DMS153 (cell line): ENCODE measurements at regions not wholly inside any gene's neighbourhood (a gene's known extent, or its start where the extent isn't known, plus 50 kb on each side); places are given as distances from the start of the nearest gene placed in this dataset.

Source experiments
- DNase-seq: peaks from one replicate; lab custom pipeline; 2025; lab: John Stamatoyannopoulos, UW

DNA sequence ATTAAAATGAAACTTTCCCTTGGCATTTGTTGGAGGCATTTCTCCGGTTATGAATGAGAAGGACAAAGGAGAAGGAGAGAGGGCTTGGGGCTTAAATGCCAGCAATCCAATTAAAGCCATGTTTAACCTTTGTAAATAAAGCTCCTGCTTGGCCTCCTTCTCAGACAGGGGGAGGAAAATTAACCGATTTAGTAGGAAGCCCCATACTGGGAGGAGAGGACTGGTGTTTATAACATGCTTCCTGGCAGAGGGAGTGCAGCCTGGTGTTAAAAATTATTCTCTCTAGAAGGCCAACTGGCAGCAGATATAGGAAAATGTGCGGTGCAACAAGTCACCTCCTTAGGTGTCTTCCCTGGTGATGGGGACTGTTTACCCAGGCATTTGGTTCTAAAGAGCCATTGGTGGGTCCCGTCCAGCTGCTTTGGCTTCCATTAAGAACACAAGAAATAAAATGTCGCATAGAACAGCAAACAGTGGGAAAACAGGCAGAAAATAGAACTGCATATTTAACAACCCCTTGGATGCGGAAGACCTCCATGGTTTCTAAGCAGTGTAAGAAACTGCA lies 846.5 kb downstream of the TYW1 start:
- DNase-seq, result no peak

- DNase-seq, result no peak
These were observed 847.0 kb downstream of the TYW1 start for GRCh38 chr7:67843615-67844014.

DNA sequence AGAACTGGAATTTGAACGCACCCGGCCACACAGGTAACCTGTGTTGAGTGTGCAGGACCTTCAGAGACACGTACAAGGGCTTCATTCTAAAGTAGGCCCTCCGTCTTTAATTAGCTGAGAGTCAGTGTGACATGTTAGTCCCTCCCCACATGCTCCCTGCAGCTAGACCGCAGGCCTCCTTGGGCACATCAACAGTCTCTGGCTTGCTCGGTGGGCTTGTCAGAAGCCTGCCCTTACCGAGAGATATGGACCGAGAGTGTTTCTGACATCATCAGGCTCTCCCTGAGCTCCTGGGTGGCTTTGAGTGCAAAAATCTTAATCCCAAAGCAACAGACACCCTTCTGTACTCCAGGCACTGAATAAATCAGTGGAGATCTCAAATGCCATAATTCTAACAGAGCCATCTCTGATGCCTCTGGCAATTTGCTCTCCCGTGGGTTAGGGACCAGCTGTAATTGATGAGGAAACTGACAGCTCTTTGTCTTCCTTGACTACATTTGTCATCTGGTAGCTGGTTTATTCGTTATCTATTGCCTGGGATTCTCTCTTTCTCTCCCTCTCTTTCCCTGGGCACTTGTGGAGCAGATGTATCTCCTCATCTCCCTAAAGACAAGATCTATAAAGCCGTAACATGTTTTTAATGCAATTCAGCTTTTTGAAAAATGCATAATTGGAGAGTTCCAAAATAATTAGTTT lies 850.6 kb downstream of the TYW1 start:
- no peak for DNase-seq

- DNase-seq, result peak; percentile 3
These were observed 857.9 kb downstream of the TYW1 start for GRCh38 chr7:67854221-67855178.

DNA sequence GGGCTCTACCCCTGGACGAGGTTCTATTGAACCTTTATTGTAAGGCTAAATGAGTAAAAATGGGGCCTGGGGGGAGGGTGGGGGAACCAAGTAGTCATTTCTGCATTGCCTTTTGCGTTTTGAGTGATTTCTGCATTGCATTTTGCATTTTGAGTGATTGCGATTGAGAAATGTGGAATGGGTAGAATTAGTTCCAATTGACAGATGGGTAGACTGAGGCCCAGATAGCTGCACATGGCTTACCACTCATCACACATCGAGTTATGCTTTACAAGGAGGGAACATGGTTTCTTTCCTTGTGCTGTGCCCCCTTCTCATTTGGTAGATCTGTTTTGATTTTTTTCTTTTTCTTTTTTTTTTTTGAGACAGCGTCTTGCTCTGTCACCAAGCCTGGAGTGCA lies 858.7 kb downstream of the TYW1 start:
- DNase-seq, result no peak

GRCh38 chr7:67856046-67856445 lies 859.4 kb downstream of the TYW1 start:
- DNase-seq, result no peak

- no peak for DNase-seq
These were observed 861.1 kb downstream of the TYW1 start for GRCh38 chr7:67857698-67858097.

DNA sequence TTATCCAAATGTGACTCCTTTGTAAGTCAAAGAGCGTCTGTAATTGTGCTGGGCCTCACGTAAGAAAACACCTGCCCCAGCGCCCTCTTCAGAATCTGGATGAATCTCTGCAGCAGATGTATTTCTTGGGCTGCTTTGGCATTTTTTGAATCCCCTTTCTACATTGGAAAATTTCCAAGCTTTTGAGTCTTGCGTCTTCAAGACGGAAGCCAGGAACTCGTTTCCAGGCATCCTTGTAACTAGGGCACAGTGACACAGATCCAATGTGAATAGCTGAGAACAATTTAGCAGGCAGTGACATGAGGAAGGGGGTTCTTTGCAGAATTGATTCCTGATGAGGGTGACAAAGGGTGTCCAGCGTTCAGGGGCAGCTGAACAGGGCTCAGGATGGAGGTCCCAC lies 862.3 kb downstream of the TYW1 start:
- DNase-seq, result no peak

GRCh38 chr7:67863911-67864310 lies 867.3 kb downstream of the TYW1 start:
- no peak for DNase-seq

GRCh38 chr7:67866054-67866453 lies 869.4 kb downstream of the TYW1 start:
- no peak for DNase-seq

GRCh38 chr7:67866812-67867211 lies 870.2 kb downstream of the TYW1 start:
- no peak for DNase-seq

GRCh38 chr7:67870396-67870795 lies 873.8 kb downstream of the TYW1 start:
- no peak for DNase-seq

GRCh38 chr7:67875558-67875957 lies 878.9 kb downstream of the TYW1 start:
- DNase-seq, result no peak

DNA sequence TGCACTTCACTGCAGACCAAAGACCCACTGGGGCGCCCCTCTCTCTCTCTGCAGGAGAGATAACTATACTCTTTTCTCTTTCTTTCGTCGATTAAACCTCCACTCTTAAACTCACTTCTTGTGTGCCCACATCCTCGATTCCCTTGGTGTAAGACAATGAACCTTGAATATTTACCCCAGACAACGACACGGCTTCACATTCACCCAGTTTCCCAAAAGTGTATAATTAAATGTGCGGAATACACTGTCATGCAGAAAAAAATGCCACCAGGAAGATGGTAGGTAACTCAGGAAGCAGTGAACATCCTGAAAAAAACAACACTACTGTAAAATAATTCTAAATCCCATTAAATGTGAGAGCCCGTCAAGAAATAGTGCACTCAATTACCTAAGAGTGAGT lies 882.2 kb downstream of the TYW1 start:
- DNase-seq, result no peak

DNA sequence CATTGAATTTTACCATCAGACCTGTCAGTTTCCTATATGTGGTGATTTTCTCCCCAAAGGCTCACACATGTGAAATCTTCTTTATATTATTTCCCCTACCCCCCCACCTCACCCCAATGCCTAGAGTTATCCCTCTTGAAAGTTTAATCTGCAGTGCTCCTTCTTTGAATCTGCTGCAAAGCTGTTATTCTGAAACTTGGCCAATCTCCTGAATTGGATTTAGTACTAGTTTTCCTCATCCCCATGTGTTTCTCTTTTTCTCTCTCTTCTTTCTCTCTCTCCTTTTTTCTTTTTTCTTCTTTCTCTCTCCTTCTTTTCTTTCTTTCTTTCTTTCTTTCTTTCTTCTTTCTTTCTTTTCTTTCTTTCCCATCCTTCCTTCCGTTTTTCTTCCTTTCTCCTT lies 886.2 kb downstream of the TYW1 start:
- no peak for DNase-seq

DNA sequence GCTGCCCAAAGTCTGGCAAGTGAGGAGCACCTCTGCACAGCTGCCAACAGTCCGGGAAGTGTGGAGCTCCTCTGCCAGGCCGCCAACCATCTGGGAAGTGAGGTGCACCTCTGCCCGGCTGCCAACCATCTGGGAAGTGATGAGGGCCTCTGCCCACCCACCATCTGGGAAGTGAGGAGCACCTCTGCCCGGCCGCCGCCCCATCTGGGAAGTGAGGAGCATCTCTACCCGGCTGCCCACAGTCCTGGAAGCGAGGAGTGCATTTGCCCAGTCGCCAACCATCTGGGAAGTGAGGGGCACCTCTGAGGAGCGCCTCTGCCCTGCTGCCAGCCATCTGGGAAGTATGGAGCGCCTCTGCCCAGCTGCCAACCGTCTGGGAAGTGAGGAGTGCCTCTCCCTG lies 893.7 kb downstream of the TYW1 start:
- DNase-seq, result no peak

GRCh38 chr7:67894746-67895145 lies 898.1 kb downstream of the TYW1 start:
- no peak for DNase-seq

DNA sequence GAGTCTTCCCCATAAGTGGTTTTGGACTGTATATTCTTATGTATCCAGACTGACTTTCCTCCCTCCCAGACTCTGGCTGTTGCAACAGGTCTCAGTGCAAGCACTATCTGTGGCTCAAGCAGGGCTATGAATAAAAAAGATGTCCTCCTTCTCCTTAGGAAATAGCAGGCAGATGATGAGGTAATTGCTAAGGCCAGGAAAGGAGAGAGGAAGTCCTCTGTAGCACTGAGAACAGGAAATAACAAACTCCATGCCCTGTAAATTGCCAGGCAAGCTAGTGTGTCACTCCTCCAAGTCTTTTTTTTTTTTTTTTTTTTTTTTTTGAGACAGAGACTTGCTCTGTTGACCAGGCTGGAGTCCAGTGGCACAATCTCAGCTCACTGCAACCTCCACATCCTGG lies 900.1 kb downstream of the TYW1 start:
- DNase-seq, result no peak

DNA sequence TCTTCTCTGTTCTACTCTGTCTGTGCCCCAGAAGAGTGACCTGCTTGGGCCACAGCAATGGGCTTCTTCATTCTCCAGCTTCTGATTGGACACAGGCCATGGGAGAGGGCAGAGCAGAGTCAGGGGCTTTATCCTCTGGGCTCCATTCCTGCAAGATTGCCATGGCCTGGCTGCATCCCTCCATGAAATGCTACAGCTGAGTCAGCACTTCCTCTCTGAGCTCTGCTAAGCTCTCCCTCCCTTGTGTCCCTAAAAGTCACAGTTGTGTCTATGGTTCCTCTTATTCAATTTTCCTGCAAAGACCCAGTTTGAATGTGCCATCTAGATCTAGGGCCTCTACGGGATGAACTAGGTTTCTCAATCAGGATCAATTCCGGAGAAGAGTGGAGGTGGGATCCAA lies 903.8 kb downstream of the TYW1 start:
- DNase-seq, result no peak

DNA sequence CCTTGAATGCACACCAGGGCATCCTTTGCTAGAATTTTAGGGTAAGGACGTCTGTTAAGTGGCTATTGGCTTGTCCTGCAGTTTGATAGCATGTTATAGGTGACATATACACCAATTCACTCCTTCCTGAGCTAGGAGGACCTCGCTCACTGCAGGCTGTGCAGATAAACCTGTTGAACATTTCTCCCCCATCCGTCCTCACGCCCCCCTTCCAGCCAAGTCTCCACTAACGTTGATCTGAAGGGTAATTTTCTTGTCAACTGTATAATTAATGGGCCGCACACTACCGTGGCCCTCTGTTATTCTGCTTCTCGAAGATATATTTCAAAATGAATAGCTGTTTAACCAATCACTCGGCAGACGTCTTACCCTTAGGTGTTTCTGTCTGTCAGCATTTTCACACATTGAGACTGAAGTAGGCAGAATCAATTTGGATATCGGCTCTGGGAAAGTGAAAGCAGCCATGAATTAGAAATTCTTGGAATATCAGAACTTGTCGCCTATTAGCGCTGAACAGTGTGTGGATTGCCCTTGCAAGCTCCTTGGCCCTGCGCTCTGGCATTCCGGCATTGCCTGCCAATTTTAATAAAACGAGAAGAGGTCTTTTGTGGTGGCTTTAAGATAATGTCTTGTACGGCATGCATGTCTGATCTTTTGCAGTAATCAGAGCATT lies 905.3 kb downstream of the TYW1 start:
- DNase-seq, result no peak

DNA sequence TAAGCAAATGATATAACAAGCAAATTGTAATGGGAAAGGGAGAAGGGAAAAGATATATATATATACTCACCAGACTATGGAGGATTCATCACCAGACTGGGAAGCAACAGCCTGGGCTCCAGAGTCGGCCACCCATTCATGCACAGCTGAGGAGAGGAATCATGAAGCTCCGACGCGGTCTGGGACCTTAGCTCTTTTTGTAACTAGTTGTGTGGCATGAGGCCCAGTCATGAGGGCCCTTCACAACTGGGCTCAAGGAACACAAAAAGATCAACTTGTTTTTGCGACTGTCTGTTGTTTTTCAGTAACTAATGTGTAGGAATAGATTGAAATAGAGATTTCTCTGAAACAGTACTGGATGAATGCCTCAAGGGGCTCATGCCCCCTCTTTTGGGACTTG lies 911.2 kb downstream of the TYW1 start:
- DNase-seq, result no peak

DNA sequence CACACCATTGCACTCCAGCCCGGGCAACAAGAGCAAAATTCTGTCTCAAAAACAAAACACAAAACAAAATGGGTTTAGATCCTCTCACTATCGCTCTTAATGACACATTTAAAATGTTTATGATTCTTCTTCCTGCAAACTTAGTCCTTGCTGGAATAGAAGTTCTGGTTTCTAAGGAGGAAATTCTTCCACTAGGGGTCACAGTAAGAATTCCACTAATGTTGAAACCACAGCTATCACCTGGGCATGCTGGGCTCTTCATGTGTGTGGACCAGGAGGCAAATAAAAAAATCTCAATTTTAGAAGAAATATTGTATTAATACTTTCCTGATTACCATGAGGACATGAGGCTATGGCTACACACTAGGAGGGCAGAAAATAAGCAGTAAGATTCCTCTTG lies 915.8 kb downstream of the TYW1 start:
- no peak for DNase-seq

DNA sequence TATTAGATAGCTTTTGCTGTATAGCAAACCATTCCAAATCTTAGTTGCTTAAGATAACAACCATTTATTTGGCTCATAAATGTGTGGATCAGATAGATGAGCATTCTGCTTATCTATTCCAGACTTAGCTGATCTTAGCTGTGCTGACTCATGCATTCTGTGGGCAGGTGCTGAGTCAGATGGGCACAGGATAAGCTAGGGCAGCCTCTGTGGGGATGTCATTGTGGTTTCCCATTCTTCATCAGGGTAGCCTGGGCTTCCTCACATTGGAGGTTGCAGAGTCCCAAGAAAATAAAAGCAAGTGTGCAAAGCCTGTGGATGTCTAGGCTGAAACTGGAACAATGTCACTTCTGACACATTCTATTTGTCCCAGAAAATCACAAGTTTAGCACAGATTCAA lies 917.0 kb downstream of the TYW1 start:
- no peak for DNase-seq
